Aorta (tissue), 5 donors: ENCODE measurements at regions not wholly inside any gene's neighbourhood (a gene's known extent, or its start where the extent isn't known, plus 50 kb on each side); places are given as distances from the start of the nearest gene placed in this dataset.

Experiments
- ATAC-seq: fragments of 200-7000 bp; cut with Tn5 transposase; one replicate; pipeline ENCODE4 v1.9.1; 2022; ENCODE audit warnings: moderate library complexity; ENCODE audit not compliant: low FRiP score
- DNase-seq, 2 donors: peaks; one replicate each; pipeline ENCODE4 v3.0.0-alpha.2; 2020
- H3K27ac ChIP-seq, 2 donors: one replicate each; pipeline ENCODE4 v1.5.1; 2013; ENCODE audit warnings: low read length in 2 of 2, mild to moderate bottlenecking in 2 of 2, moderate library complexity in 2 of 2, control low read depth in 1 of 2, inconsistent platforms in 1 of 2, low read depth in 1 of 2
- H3K27me3 ChIP-seq, 2 donors: one replicate each; pipeline ENCODE4 v1.6.1; 2013; ENCODE audit warnings: control low read depth in 1 of 2, low read length in 1 of 2, mild to moderate bottlenecking in 1 of 2, moderate library complexity in 1 of 2; ENCODE audit not compliant: insufficient read depth in 2 of 2, control insufficient read depth in 1 of 2
- H3K36me3 ChIP-seq, 2 donors: one replicate each; pipeline ENCODE4 v1.6.1; 2013; ENCODE audit warnings: control low read depth in 1 of 2, low read length in 1 of 2, mild to moderate bottlenecking in 1 of 2; ENCODE audit not compliant: insufficient read depth in 2 of 2, control insufficient read depth in 1 of 2
- H3K4me1 ChIP-seq, 2 donors: one replicate each; pipeline ENCODE4 v1.6.1; 2013; ENCODE audit warnings: low read length in 2 of 2, control low read depth in 1 of 2, mild to moderate bottlenecking in 1 of 2, moderate library complexity in 1 of 2; ENCODE audit not compliant: insufficient read depth in 2 of 2, control insufficient read depth in 1 of 2
- H3K4me3 ChIP-seq, 2 donors: one replicate each; pipeline ENCODE4 v1.5.1; 2013; ENCODE audit warnings: low read length in 2 of 2, control low read depth in 1 of 2, mild to moderate bottlenecking in 1 of 2
- H3K9me3 ChIP-seq: one replicate; pipeline ENCODE4 v1.6.1; 2013; ENCODE audit warnings: mild to moderate bottlenecking, low read length; ENCODE audit not compliant: control insufficient read depth
- WGBS, 2 donors: extraction: QIAGEN DNeasy Blood & Tissue Kit; methylation state at CpG; one replicate each; pipeline ENCODE4 v1.1.7; 2013; 5-methylcytosine and 5-hydroxymethylcytosine counted together
- intact Hi-C, 2 donors: fragments of 100-400 bp; cut with DNase I; formaldehyde crosslinking; loops; one replicate each; pipeline versions ENCODE4 v1.14.2 to v1.15.0; 2022
- donor health status: healthy with polysubstance abuse.
- donor health status: Bipolar disorder and iron deficiency.
- donor health status: DM: no; HTN: no; CAD: no.
- donor health status: DM: no; HTN: no; CAD: no.
- donor health status: DM: yes; HTN: yes; CAD: no.

DNA sequence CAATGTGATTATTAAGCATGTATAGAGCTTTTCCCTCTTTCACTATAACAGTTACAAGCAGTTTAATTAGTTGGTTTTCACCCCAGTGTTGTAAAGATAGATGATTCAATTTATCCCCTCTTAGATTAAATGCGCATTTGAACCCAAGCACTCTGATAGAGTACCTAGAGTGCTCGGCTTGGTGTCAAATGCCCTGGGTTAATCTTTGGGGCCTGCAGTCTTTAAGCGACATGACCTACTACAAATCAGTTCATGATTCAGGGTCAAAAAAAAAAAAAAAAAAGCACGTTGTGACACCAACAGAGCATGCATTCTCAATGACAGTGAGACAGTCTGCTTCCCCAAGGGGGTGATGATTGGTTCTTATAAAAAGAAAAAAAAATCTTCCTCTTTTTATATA lies 375.3 kb downstream of the BRINP1 start:
- no peaks in the 10 kb centered on the region for H3K27me3 ChIP-seq
- no peak overlapping the region for H3K27ac ChIP-seq
- no peak for DNase-seq
- intact Hi-C loops = no loop called here
- H3K4me1 ChIP-seq = peaks cover 0 to 2% of the 10 kb centered on the region in 2 donors
- no peaks in the 10 kb centered on the region for H3K9me3 ChIP-seq
- ATAC-seq = no peak
- no peak overlapping the region for H3K4me3 ChIP-seq
- H3K36me3 ChIP-seq = no peaks in the 10 kb centered on the region
- WGBS, 2 donors = 94 to 96% methylated on average over 4 of the region's 4 CpGs

- ATAC-seq = no peak
- no peak for DNase-seq
- intact Hi-C loops = loop anchor here (5.0 to 10.0 kb wide), 3 partner anchors 40 to 478 kb away; no protein-coding TSS in a partner anchor
- 90 to 92% methylated on average over 5 of the region's 5 CpGs for whole genome bisulfite sequencing, 2 donors
- Histone ChIP-seq H3K36me3 (no peaks in the 10 kb centered on the region), H3K4me1 (peaks cover 0 to 3% of the 10 kb centered on the region in 2 donors), H3K27ac (peak overlapping the region; percentile 74 to 80), H3K4me3 (no peak overlapping the region), H3K9me3 (no peaks in the 10 kb centered on the region), H3K27me3 (no peaks in the 10 kb centered on the region)
Measured at GRCh38 chr9:119002491-119002890, 366.7 kb downstream of the BRINP1 start.

DNA sequence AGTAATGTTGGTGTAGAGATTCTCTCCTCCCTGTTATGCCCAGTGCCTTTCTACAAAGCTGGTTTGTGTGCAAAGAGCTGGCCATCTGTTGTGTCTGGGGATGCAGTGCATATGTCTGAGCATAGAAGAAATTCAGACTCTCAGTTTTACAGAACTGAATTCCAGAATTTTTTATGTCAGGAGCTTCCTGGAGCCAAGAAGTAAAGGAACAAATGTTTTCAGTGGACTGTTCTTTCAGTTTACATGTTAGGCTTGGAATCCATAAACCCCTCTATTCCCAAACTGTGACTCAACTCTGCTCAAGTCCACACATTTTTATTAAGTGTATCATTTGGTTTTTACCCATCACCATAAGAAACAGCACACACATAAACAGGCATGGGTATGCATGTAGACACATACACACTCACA lies 366.0 kb downstream of the BRINP1 start:
- no peaks in the 10 kb centered on the region for H3K9me3 ChIP-seq
- H3K4me1 ChIP-seq = peaks cover 0 to 3% of the 10 kb centered on the region in 2 donors
- no peaks in the 10 kb centered on the region for H3K27me3 ChIP-seq
- H3K4me3 ChIP-seq = no peak overlapping the region
- no peaks in the 10 kb centered on the region for H3K36me3 ChIP-seq
- intact Hi-C loops = loop anchor here (5.0 to 10.0 kb wide), 3 partner anchors 41 to 478 kb away; no protein-coding TSS in a partner anchor
- no peak for DNase-seq
- peak overlapping the region; percentile 95 for H3K27ac ChIP-seq
- ATAC-seq = peak; percentile 56

- Histone ChIP-seq H3K27me3 (no peaks in the 10 kb centered on the region), H3K27ac (peak overlapping the region in 1 of 2 donors; percentile 95), H3K36me3 (no peaks in the 10 kb centered on the region), H3K9me3 (no peaks in the 10 kb centered on the region), H3K4me1 (peaks cover 0 to 3% of the 10 kb centered on the region in 2 donors), H3K4me3 (no peak overlapping the region)
- ATAC-seq = no peak
- DNase-seq = no peak
- 28 to 36% methylated on average over 2 of the region's 2 CpGs for WGBS, 2 donors
- intact Hi-C loops = loop anchor here (2.0 to 10.0 kb wide), 4 partner anchors 23 to 479 kb away; no protein-coding TSS in a partner anchor
Measured at GRCh38 chr9:119003882-119004617, 365.2 kb downstream of the BRINP1 start.

DNA sequence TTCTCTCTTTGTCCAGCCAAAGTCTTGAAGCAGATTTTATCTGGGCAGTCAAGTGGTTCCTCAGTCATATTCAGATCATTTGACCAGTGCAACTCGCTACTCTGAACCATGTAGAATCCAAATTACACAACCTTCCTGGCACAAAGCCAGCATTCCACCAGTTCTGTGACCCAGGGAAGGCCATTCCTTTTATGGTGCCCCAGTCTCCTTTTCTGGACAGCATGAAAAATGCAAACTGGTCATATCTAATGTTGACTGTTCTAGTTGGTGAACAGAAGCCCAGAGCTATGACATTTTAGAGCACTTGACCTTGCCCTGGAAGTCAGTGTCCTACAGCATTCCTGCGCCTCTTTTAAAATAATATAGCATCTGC lies 364.6 kb downstream of the BRINP1 start:
- peak overlapping the region; percentile 94 to 95 for H3K27ac ChIP-seq
- intact Hi-C loops = loop anchor here (2.0 to 10.0 kb wide), 4 partner anchors 22 to 480 kb away; no protein-coding TSS in a partner anchor
- peaks cover 0 to 3% of the 10 kb centered on the region in 2 donors for H3K4me1 ChIP-seq
- 2 to 9% methylated on average over 2 of the region's 2 CpGs for WGBS, 2 donors
- no peak overlapping the region for H3K4me3 ChIP-seq
- ATAC-seq (peak; percentile 92), DNase-seq (peak; percentile 76 to 82)
- H3K27me3 ChIP-seq = no peaks in the 10 kb centered on the region
- no peaks in the 10 kb centered on the region for H3K9me3 ChIP-seq
- no peaks in the 10 kb centered on the region for H3K36me3 ChIP-seq

- no peaks in the 10 kb centered on the region for H3K36me3 ChIP-seq
- ATAC-seq (peak; percentile 10), DNase-seq (no peak)
- H3K4me1 ChIP-seq = peaks cover 0 to 3% of the 10 kb centered on the region in 2 donors
- 49 to 57% methylated on average over 2 of the region's 2 CpGs for WGBS, 2 donors
- no peak overlapping the region for H3K4me3 ChIP-seq
- no peaks in the 10 kb centered on the region for H3K9me3 ChIP-seq
- no peaks in the 10 kb centered on the region for H3K27me3 ChIP-seq
- intact Hi-C loops = loop anchor here (2.0 to 10.0 kb wide), 3 partner anchors 22 to 480 kb away; no protein-coding TSS in a partner anchor
- H3K27ac ChIP-seq = peak overlapping the region; percentile 79 to 94
Measured at GRCh38 chr9:119005162-119005561, 364.1 kb downstream of the BRINP1 start.

- no peak overlapping the region for H3K27ac ChIP-seq
- DNase-seq = no peak
- no peak for ATAC-seq
- no peaks in the 10 kb centered on the region for H3K27me3 ChIP-seq
- intact Hi-C loops = loop anchor here in 1 of 2 donors (10.0 kb wide), 2 partner anchors 434 to 484 kb away; no protein-coding TSS in a partner anchor
- 35 to 37% methylated on average over 4 of the region's 4 CpGs for WGBS, 2 donors
- H3K36me3 ChIP-seq = no peaks in the 10 kb centered on the region
- H3K4me1 ChIP-seq = peaks cover 0 to 2% of the 10 kb centered on the region in 2 donors
- H3K4me3 ChIP-seq = no peak overlapping the region
- H3K9me3 ChIP-seq = no peaks in the 10 kb centered on the region
Measured at GRCh38 chr9:119009249-119009648, 360.0 kb downstream of the BRINP1 start.

GRCh38 chr9:119020284-119020683 lies 349.0 kb downstream of the BRINP1 start:
- intact Hi-C loops = no loop called here
- no peak for ATAC-seq
- Histone ChIP-seq H3K27me3 (no peaks in the 10 kb centered on the region), H3K4me1 (no peaks in the 10 kb centered on the region), H3K9me3 (no peaks in the 10 kb centered on the region), H3K36me3 (no peaks in the 10 kb centered on the region), H3K27ac (no peak overlapping the region), H3K4me3 (no peak overlapping the region)
- 91 to 94% methylated on average over 9 of the region's 9 CpGs for WGBS, 2 donors
- no peak for DNase-seq
